ENCODE measurements at regions not wholly inside any gene's neighbourhood (a gene's known extent, or its start where the extent isn't known, plus 50 kb on each side); places are given as distances from the start of the nearest gene placed in this dataset.

- Histone ChIP-seq H3K36me3 (no peaks in the 10 kb centered on the region), H3K4me1 (peaks cover 0 to 16% (median 0%) of the 10 kb centered on the region in 4 donors), H3K4me3 (no peak overlapping the region), H3K27me3 (no peaks in the 10 kb centered on the region), H3K9me3 (no peaks in the 10 kb centered on the region), H3K27ac (no peak overlapping the region)
- intact Hi-C loops (cut with DNase I; ENCODE audit: low total_unique reads), result no loop called here
- no peak for TF ChIP-seq CTCF (IDR thresholded peaks at IDR 0.05)
- DNase-seq, result no peak
Measured at GRCh38 chr1:221039616-221040015, 160.4 kb downstream of the HLX start.

- H3K27ac ChIP-seq, result no peak overlapping the region
- intact Hi-C loops (cut with DNase I; ENCODE audit: low total_unique reads), result no loop called here
- no peak overlapping the region for H3K4me3 ChIP-seq
- H3K9me3 ChIP-seq, result no peaks in the 10 kb centered on the region
- H3K36me3 ChIP-seq, result no peaks in the 10 kb centered on the region
- TF ChIP-seq CTCF (IDR thresholded peaks at IDR 0.05), result no peak
- no peaks in the 10 kb centered on the region for H3K27me3 ChIP-seq
- DNase-seq, result no peak
- peaks cover 0 to 15% (median 0%) of the 10 kb centered on the region in 4 donors for H3K4me1 ChIP-seq
Measured at GRCh38 chr1:221040101-221040500, 160.9 kb downstream of the HLX start.

- TF ChIP-seq CTCF (IDR thresholded peaks at IDR 0.05), result no peak
- no peaks in the 10 kb centered on the region for H3K9me3 ChIP-seq
- H3K36me3 ChIP-seq, result no peaks in the 10 kb centered on the region
- intact Hi-C loops (cut with DNase I; ENCODE audit: low total_unique reads), result no loop called here
- H3K27me3 ChIP-seq, result no peaks in the 10 kb centered on the region
- peaks cover 0 to 8% (median 0%) of the 10 kb centered on the region in 4 donors for H3K4me1 ChIP-seq
- H3K4me3 ChIP-seq, result no peak overlapping the region
- no peak overlapping the region for H3K27ac ChIP-seq
- no peak for DNase-seq
Measured at GRCh38 chr1:221040691-221041285, 161.5 kb downstream of the HLX start.

- Histone ChIP-seq H3K27me3 (no peaks in the 10 kb centered on the region), H3K4me1 (peaks cover 0 to 10% (median 3%) of the 10 kb centered on the region in 4 donors), H3K9me3 (peaks cover 0 to 5% (median 0%) of the 10 kb centered on the region in 3 donors), H3K4me3 (no peak overlapping the region), H3K27ac (no peak overlapping the region), H3K36me3 (no peaks in the 10 kb centered on the region)
- no peak for DNase-seq
- TF ChIP-seq CTCF (IDR thresholded peaks at IDR 0.05), result no peak
- intact Hi-C loops (cut with DNase I; ENCODE audit: low total_unique reads), result no loop called here
Measured at GRCh38 chr1:221044538-221044937, 165.3 kb downstream of the HLX start.

- Histone ChIP-seq H3K27me3 (no peaks in the 10 kb centered on the region), H3K36me3 (no peaks in the 10 kb centered on the region), H3K9me3 (peaks cover 0 to 9% (median 0%) of the 10 kb centered on the region in 3 donors), H3K4me1 (peaks cover 0 to 10% (median 3%) of the 10 kb centered on the region in 4 donors), H3K4me3 (no peak overlapping the region), H3K27ac (no peak overlapping the region)
- TF ChIP-seq CTCF (IDR thresholded peaks at IDR 0.05), result no peak
- no peak for DNase-seq
- intact Hi-C loops (cut with DNase I; ENCODE audit: low total_unique reads), result no loop called here
Measured at GRCh38 chr1:221045151-221045550, 165.9 kb downstream of the HLX start.
